Myocyte (in vitro differentiated cells): ENCODE measurements at regions not wholly inside any gene's neighbourhood (a gene's known extent, or its start where the extent isn't known, plus 50 kb on each side); places are given as distances from the start of the nearest gene placed in this dataset.
A peak's percentile ranks its signal among the peaks of the same experiment; 100 is the strongest.

Experiments
- DNase-seq: peaks from one replicate; pipeline ENCODE4 v3.0.0-alpha.2; 2012; ENCODE audit warnings: low read depth

GRCh38 chr17:33756021-33756420 is 462.9 kb upstream of the ASIC2 start:
- DNase-seq, result no peak

- DNase-seq, result no peak
Measured at GRCh38 chr17:33765871-33766270, 472.8 kb upstream of the ASIC2 start.

- no peak for DNase-seq
Measured at GRCh38 chr17:33766721-33767120, 473.6 kb upstream of the ASIC2 start.

- DNase-seq, result no peak
Measured at GRCh38 chr17:33769066-33769465, 476.0 kb upstream of the ASIC2 start.

- no peak for DNase-seq
Measured at GRCh38 chr17:33776304-33776703, 478.8 kb upstream of the CCL2 start.

- no peak for DNase-seq
Measured at GRCh38 chr17:33776903-33777302, 478.2 kb upstream of the CCL2 start.

- DNase-seq, result no peak
Measured at GRCh38 chr17:33777674-33778073, 477.4 kb upstream of the CCL2 start.

GRCh38 chr17:33778505-33779233 is 476.4 kb upstream of the CCL2 start:
- DNase-seq, result no peak

- DNase-seq, result peak; percentile 31
Measured at GRCh38 chr17:33779234-33779591, 475.9 kb upstream of the CCL2 start.

GRCh38 chr17:33785281-33785680 is 469.8 kb upstream of the CCL2 start:
- no peak for DNase-seq

- DNase-seq, result no peak
Measured at GRCh38 chr17:33786478-33786877, 468.6 kb upstream of the CCL2 start.

- no peak for DNase-seq
Measured at GRCh38 chr17:33789658-33790057, 465.4 kb upstream of the CCL2 start.

GRCh38 chr17:33797181-33797580 is 457.9 kb upstream of the CCL2 start:
- no peak for DNase-seq

- no peak for DNase-seq
Measured at GRCh38 chr17:33798308-33798707, 456.8 kb upstream of the CCL2 start.

- DNase-seq, result no peak
Measured at GRCh38 chr17:33802349-33803198, 452.5 kb upstream of the CCL2 start.

- no peak for DNase-seq
Measured at GRCh38 chr17:33803199-33803685, 451.8 kb upstream of the CCL2 start.

GRCh38 chr17:33803686-33804085 is 451.4 kb upstream of the CCL2 start:
- no peak for DNase-seq

- DNase-seq, result no peak
Measured at GRCh38 chr17:33804401-33804800, 450.7 kb upstream of the CCL2 start.

GRCh38 chr17:33806631-33807030 is 448.5 kb upstream of the CCL2 start:
- no peak for DNase-seq

GRCh38 chr17:33809748-33810147 is 445.3 kb upstream of the CCL2 start:
- no peak for DNase-seq

GRCh38 chr17:33811004-33811760 is 443.9 kb upstream of the CCL2 start:
- peak; percentile 1 for DNase-seq
